ENCODE measurements at regions not wholly inside any gene's neighbourhood (a gene's known extent, or its start where the extent isn't known, plus 50 kb on each side); places are given as distances from the start of the nearest gene placed in this dataset.

- TF ChIP-seq EZH2 (IDR thresholded peaks at IDR 0.05; ENCODE audit: insufficient read depth, poor library complexity, severe bottlenecking) (no peak), EZH2phosphoT487 (IDR thresholded peaks at IDR 0.05; ENCODE audit: insufficient read depth, low read depth) (no peak)
Measured at GRCh38 chr9:8011974-8012373, 212.4 kb upstream of the DMAC1 start.
